ENCODE measurements at regions not wholly inside any gene's neighbourhood (a gene's known extent, or its start where the extent isn't known, plus 50 kb on each side); places are given as distances from the start of the nearest gene placed in this dataset.

DNA sequence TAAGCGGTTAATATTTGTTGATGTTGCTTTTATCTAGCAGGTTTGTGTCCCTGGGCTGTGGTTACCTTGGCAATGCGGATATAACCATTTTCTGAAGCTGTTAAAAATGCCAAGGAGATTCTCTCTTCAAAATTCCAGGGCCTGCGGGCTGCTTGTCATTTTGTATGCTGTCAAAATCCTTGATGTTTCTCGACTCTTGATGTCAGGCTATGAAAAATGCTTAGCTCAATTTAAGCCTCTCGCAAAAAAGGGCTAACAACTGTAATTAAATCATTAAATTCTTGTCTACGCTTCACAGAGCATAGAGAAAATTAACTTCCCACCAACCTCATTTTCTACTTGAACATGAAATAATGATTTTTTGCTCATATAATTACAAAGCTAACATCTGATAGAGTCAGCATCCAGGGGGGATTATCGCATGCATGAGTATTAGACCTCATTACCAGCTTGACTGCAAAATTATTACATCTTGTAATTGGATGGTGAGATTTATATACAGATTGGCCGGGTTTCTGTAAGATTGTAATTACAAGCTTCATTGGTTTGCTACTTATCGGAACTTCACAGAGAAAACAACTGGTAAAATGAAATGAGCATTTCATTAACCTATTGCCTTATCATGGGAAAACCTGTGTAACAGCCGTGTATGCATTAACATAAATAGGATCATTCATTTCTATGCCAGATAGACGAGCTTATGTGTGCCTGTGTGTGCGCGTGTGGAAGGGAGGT, 83.1 kb upstream of the IRX1 start:
- peaks cover 13% of the 10 kb centered on the region in 2 experiments for H3K9me3 ChIP-seq (ENCODE audit: insufficient read depth in 2 of 2, low read depth in 1 of 2, low read length in 1 of 2)
- TF ChIP-seq BCL11A (IDR thresholded peaks at IDR 0.05; ENCODE audit: low read depth in 2 of 2, low read length in 2 of 2) (no peak), RAD21 (IDR thresholded peaks at IDR 0.05 in 1 of 2, conservative IDR thresholded peaks at IDR 0.05 in 1 of 2; ENCODE audit: low read depth in 2 of 2, low read length in 2 of 2) (no peak), RFX5 (IDR thresholded peaks at IDR 0.05; ENCODE audit: borderline replicate concordance, low read depth, low read length) (no peak), POLR2AphosphoS5 (IDR thresholded peaks at IDR 0.05; ENCODE audit: low read depth, low read length) (no peak), SP1 (IDR thresholded peaks at IDR 0.05; ENCODE audit: low read depth, low read length) (no peak), TAF1 (IDR thresholded peaks at IDR 0.05; ENCODE audit: low read depth, low read length) (no peak), GABPA (IDR thresholded peaks at IDR 0.05; ENCODE audit: borderline replicate concordance, insufficient read depth, low read length) (no peak), SUZ12 (IDR thresholded peaks at IDR 0.05; ENCODE audit: low read length) (no peak)
- TF ChIP-seq, protein P1, sequence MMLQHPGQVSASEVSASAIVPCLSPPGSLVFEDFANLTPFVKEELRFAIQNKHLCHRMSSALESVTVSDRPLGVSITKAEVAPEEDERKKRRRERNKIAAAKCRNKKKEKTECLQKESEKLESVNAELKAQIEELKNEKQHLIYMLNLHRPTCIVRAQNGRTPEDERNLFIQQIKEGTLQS (IDR thresholded peaks at IDR 0.05; ENCODE audit: insufficient read depth, low read depth, low read length) = no peak
- no peak overlapping the region for H3K23ac ChIP-seq (ENCODE audit: insufficient read length)
- H3K9ac ChIP-seq (replicated peaks in 1 of 4; ENCODE audit: extremely low read depth in 1 of 4, low read depth in 3 of 4, low read length in 3 of 4) = no peak overlapping the region
- POLR2A ChIA-PET (ENCODE audit: partially characterized antibody) = no interaction called here
- no peaks in the 10 kb centered on the region for H3K79me1 ChIP-seq (ENCODE audit: low read depth, low read length)
- no peak overlapping the region for H2BK12ac ChIP-seq (ENCODE audit: low read depth, low read length)
- no peak overlapping the region for H2BK5ac ChIP-seq (ENCODE audit: low read depth, low read length)
- H3K27me3 ChIP-seq (replicated peaks in 1 of 4; ENCODE audit: control insufficient read depth in 3 of 4, extremely low read depth in 1 of 4, insufficient read depth in 3 of 4, low read length in 3 of 4) = no peaks in the 10 kb centered on the region
- H3K36me3 ChIP-seq (ENCODE audit: control insufficient read depth in 2 of 4, insufficient read depth in 4 of 4, low read length in 3 of 4) = no peaks in the 10 kb centered on the region
- H3K4me2 ChIP-seq (ENCODE audit: insufficient read depth in 1 of 2, low read depth in 2 of 2, low read length in 2 of 2) = no peak overlapping the region
- H4K20me1 ChIP-seq (replicated peaks in 1 of 2; ENCODE audit: control insufficient read depth in 1 of 2, insufficient read depth in 2 of 2, low read length in 2 of 2) = no peaks in the 10 kb centered on the region
- no peak overlapping the region for H2BK120ac ChIP-seq (replicated peaks; ENCODE audit: low read depth, low read length)
- H3K27ac ChIP-seq (ENCODE audit: low read depth, low read length) = no peak overlapping the region
- no peak overlapping the region for H3K18ac ChIP-seq (ENCODE audit: extremely low read depth, low read length)
- no peak overlapping the region for H2AK5ac ChIP-seq (ENCODE audit: low read depth, low read length)
- H3K14ac ChIP-seq (ENCODE audit: insufficient read length) = no peak overlapping the region
- no peak for FAIRE-seq
- H3K23me2 ChIP-seq (ENCODE audit: low read depth, low read length) = no peaks in the 10 kb centered on the region
- no peak overlapping the region for H3K4ac ChIP-seq (replicated peaks; ENCODE audit: insufficient read length, low read depth, low read length)
- WGBS, 2 experiments (ENCODE audit: extremely low coverage in 1 of 2, insufficient coverage in 1 of 2, insufficient read length in 1 of 2, insufficient replicate concordance in 2 of 2, low coverage in 1 of 2, low lambda C conversion rate in 2 of 2, missing lambda C conversion rate in 1 of 2) = 88% methylated on average over 13 of the region's 13 CpGs; no CpG with 5 or more reads in 1 of the 2 experiments
- H3K4me1 ChIP-seq (replicated peaks in 1 of 4; ENCODE audit: control insufficient read depth in 3 of 4, insufficient read depth in 4 of 4, low read length in 3 of 4) = peaks cover 0 to 10% (median 6%) of the 10 kb centered on the region in 4 experiments; a peak in 5 of 7 replicates
- no peak for DNase-seq (ENCODE audit: low read depth in 1 of 2, low spot score in 2 of 2)
- no peak overlapping the region for H2BK15ac ChIP-seq (ENCODE audit: low read length)
- H3K4me3 ChIP-seq (ENCODE audit: extremely low read depth in 1 of 4, insufficient read depth in 2 of 4, low read depth in 3 of 4, low read length in 4 of 4) = no peak overlapping the region
- H4K5ac ChIP-seq (ENCODE audit: insufficient read length, low read depth, low read length) = no peak overlapping the region
- no peak overlapping the region for H4K8ac ChIP-seq (ENCODE audit: extremely low read depth, insufficient read depth, low read length)
- H3K56ac ChIP-seq (replicated peaks; ENCODE audit: insufficient read length, low read depth, low read length) = no peak overlapping the region
- no peak overlapping the region for H2BK20ac ChIP-seq (ENCODE audit: low read length)
- H4K91ac ChIP-seq (replicated peaks; ENCODE audit: insufficient read length, low read length) = no peak overlapping the region
- CTCF ChIA-PET (ENCODE audit: partially characterized antibody) = interaction anchor here (1.4 kb wide), 1 partner anchor 16 kb away, joined by 3 read pairs; no protein-coding TSS in a partner anchor
- no peak overlapping the region for H2AFZ ChIP-seq (ENCODE audit: low read length)
- no peaks in the 10 kb centered on the region for H3K79me2 ChIP-seq (ENCODE audit: control insufficient read depth in 1 of 2, insufficient read depth in 2 of 2, low read length in 2 of 2)
